PC-3 (cell line): ENCODE measurements at regions not wholly inside any gene's neighbourhood (a gene's known extent, or its start where the extent isn't known, plus 50 kb on each side); places are given as distances from the start of the nearest gene placed in this dataset.

Experiments used
- ATAC-seq: fragments of 200-7000 bp; cut with Tn5 transposase; 2 replicates; pipeline ENCODE4 v1.9.1; 2020; ENCODE audit warnings: mild to moderate bottlenecking, moderate library complexity
- BruUV-seq: library from RNA; stranded (reverse); fragments of 400-500 nt; replicated peaks from 2 replicates; lab custom pipeline; 2021; lab: Mats Ljungman, UMichigan
- CTCF ChIA-PET: fragments of 300-600 bp; sonication (Branson Sonifier 250); formaldehyde crosslinking; loops from one replicate; lab custom pipeline; 2022; ENCODE audit warnings: antibody characterized with exemption; lab: Charles Lee
- POLR2A ChIA-PET: fragments of 300-600 bp; sonication (Branson Sonifier 250); formaldehyde crosslinking; loops from one replicate; lab custom pipeline; 2022; ENCODE audit warnings: antibody characterized with exemption; ENCODE audit not compliant: unreplicated experiment; lab: Charles Lee
- DNase-seq: peaks from one replicate; pipeline ENCODE4 v3.0.0-alpha.2; 2015
- H2AFZ ChIP-seq: fragments of 300-600 bp; sonication (generic); 2 replicates; pipeline ENCODE4 v1.6.0; 2016; ENCODE audit warnings: antibody characterized with exemption, low read length
- H3F3A ChIP-seq: fragments of 300-600 bp; sonication (generic); one replicate; pipeline ENCODE4 v1.6.0; 2017; ENCODE audit warnings: antibody characterized with exemption, low read length, control low read depth, mild to moderate bottlenecking; ENCODE audit not compliant: unreplicated experiment
- H3K27ac ChIP-seq: fragments of 300-600 bp; sonication (generic); 2 replicates; pipeline ENCODE4 v1.5.1; 2016; ENCODE audit warnings: mild to moderate bottlenecking, low read length
- H3K27me3 ChIP-seq: fragments of 300-600 bp; sonication (generic); 2 replicates; pipeline ENCODE4 v1.6.1; 2016; ENCODE audit warnings: low read length, mixed read lengths
- H3K36me3 ChIP-seq: fragments of 300-600 bp; sonication (generic); 2 replicates; pipeline ENCODE4 v1.6.1; 2016; ENCODE audit warnings: low read depth, mixed run types, low read length, mixed read lengths
- H3K4me1 ChIP-seq: fragments of 300-600 bp; sonication (generic); 2 replicates; pipeline ENCODE4 v1.5.1; 2016; ENCODE audit warnings: low read length; ENCODE audit not compliant: insufficient read depth
- H3K4me2 ChIP-seq: fragments of 300-600 bp; sonication (generic); 2 replicates; pipeline ENCODE4 v1.6.0; 2016; ENCODE audit warnings: low read length
- H3K4me3 ChIP-seq: fragments of 300-600 bp; sonication (generic); 2 replicates; pipeline ENCODE4 v1.5.1; 2016; ENCODE audit warnings: mild to moderate bottlenecking, low read length, mixed read lengths
- H3K79me2 ChIP-seq: fragments of 300-600 bp; sonication (generic); 2 replicates; pipeline ENCODE4 v1.6.1; 2017; ENCODE audit warnings: low read length, mixed read lengths
- H3K9ac ChIP-seq: fragments of 300-600 bp; sonication (generic); 2 replicates; pipeline ENCODE4 v1.6.0; 2016; ENCODE audit warnings: mild to moderate bottlenecking, low read length
- H3K9me2 ChIP-seq: fragments of 300-600 bp; sonication (generic); replicated peaks from 2 replicates; pipeline ENCODE4 v1.6.1; 2016; ENCODE audit warnings: mixed run types, low read length, mixed read lengths
- H3K9me3 ChIP-seq: fragments of 300-600 bp; sonication (generic); 2 replicates; pipeline ENCODE4 v1.6.1; 2016; ENCODE audit warnings: low read length, mixed read lengths
- H4K20me1 ChIP-seq: fragments of 300-600 bp; sonication (generic); 2 replicates; pipeline ENCODE4 v1.6.1; 2016; ENCODE audit warnings: low read length, mixed read lengths
- EZH2 ChIP-seq: fragments of 300-600 bp; sonication (generic); IDR thresholded peaks from one replicate; pipeline ENCODE4 v1.6.1; 2017; ENCODE audit warnings: antibody characterized with exemption, mild to moderate bottlenecking, low read length; ENCODE audit not compliant: unreplicated experiment
- EZH2phosphoT487 ChIP-seq: fragments of 300-600 bp; sonication (generic); IDR thresholded peaks from 2 replicates; pipeline ENCODE4 v1.6.1; 2018; ENCODE audit warnings: mild to moderate bottlenecking, antibody characterized with exemption, low read length, borderline replicate concordance
- intact Hi-C: fragments of 100-400 bp; cut with micrococcal nuclease; formaldehyde crosslinking; loops from 2 replicates; pipeline ENCODE4 v1.9.0; 2023
- TF ChIP-seq, protein P1 (sequence below): fragments of 300-600 bp; sonication (generic); conservative IDR thresholded peaks from 2 replicates; pipeline ENCODE4 v1.5.1; 2017; ENCODE audit warnings: antibody characterized with exemption, low read depth, mild to moderate bottlenecking, low read length

DNA sequence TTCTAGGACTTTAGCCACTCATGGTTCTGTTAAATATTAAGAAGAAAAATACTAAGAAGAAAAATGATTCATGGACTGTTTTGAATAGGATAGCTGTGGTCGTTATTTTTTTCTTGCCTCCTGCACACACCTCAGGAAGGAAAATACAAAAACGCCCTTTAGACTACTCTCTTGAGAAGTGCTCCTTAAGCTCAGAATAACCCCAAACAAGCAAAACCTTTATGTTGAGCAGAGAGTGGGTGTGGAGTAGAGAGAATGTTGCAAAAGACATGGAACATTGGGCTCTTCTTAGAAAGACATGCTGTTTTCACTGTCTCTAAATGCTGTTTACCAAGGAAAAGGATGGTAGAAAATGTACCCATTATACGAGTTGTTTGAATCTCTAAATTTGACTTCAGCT lies 140.3 kb downstream of the LMNTD1 start:
- POLR2A ChIA-PET = no interaction called here
- no peaks in the 10 kb centered on the region for H3K4me1 ChIP-seq
- no peak overlapping the region for H3K4me2 ChIP-seq
- no peaks in the 10 kb centered on the region for H3F3A ChIP-seq
- no peak overlapping the region for H2AFZ ChIP-seq
- no peaks in the 10 kb centered on the region for H3K9me3 ChIP-seq
- intact Hi-C loops = no loop called here
- H3K9ac ChIP-seq = no peak overlapping the region
- H3K79me2 ChIP-seq = no peaks in the 10 kb centered on the region
- CTCF ChIA-PET = no interaction called here
- no TSS peak for BruUV-seq
- H4K20me1 ChIP-seq = no peaks in the 10 kb centered on the region
- H3K4me3 ChIP-seq = no peak overlapping the region
- no peak for DNase-seq
- ATAC-seq = no peak
- no peaks in the 10 kb centered on the region for H3K36me3 ChIP-seq
- H3K9me2 ChIP-seq = no peaks in the 10 kb centered on the region
- no peaks in the 10 kb centered on the region for H3K27me3 ChIP-seq
- TF ChIP-seq EZH2 (no peak), EZH2phosphoT487 (no peak)
- H3K27ac ChIP-seq = no peak overlapping the region

DNA sequence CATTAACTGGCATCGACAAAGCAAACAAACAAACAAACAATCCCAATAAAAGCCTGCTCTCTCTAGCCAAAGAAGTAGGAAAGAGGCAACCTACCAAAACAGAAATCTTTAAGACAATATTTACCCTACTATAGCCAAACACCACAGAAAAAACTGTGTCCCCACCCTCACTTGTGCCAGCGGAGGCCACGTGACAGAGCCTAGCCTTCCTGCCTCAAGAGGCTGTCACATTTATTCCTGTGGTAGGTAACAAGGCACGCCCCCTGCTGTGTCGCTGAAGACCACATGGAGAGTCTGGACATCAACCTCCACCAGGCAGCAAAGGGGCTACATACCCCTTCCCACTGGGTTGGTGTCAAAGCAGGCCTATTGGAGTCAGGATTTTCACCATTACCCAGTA lies 148.1 kb downstream of the LMNTD1 start:
- DNase-seq = no peak
- Histone ChIP-seq H3K9me3 (no peaks in the 10 kb centered on the region), H3K79me2 (no peaks in the 10 kb centered on the region), H3K27me3 (no peaks in the 10 kb centered on the region), H2AFZ (no peak overlapping the region), H3K4me1 (no peaks in the 10 kb centered on the region), H3K36me3 (no peaks in the 10 kb centered on the region), H3K27ac (no peak overlapping the region), H3K4me2 (no peak overlapping the region), H3K9ac (no peak overlapping the region), H3K4me3 (no peak overlapping the region), H4K20me1 (no peaks in the 10 kb centered on the region), H3F3A (no peaks in the 10 kb centered on the region), H3K9me2 (no peaks in the 10 kb centered on the region)
- ChIA-PET CTCF (no interaction called here), POLR2A (no interaction called here)
- ATAC-seq = no peak
- intact Hi-C loops = no loop called here
- no TSS peak for BruUV-seq
- no peak for TF ChIP-seq EZH2
- TF ChIP-seq, protein P1, sequence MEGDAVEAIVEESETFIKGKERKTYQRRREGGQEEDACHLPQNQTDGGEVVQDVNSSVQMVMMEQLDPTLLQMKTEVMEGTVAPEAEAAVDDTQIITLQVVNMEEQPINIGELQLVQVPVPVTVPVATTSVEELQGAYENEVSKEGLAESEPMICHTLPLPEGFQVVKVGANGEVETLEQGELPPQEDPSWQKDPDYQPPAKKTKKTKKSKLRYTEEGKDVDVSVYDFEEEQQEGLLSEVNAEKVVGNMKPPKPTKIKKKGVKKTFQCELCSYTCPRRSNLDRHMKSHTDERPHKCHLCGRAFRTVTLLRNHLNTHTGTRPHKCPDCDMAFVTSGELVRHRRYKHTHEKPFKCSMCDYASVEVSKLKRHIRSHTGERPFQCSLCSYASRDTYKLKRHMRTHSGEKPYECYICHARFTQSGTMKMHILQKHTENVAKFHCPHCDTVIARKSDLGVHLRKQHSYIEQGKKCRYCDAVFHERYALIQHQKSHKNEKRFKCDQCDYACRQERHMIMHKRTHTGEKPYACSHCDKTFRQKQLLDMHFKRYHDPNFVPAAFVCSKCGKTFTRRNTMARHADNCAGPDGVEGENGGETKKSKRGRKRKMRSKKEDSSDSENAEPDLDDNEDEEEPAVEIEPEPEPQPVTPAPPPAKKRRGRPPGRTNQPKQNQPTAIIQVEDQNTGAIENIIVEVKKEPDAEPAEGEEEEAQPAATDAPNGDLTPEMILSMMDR = no peak

DNA sequence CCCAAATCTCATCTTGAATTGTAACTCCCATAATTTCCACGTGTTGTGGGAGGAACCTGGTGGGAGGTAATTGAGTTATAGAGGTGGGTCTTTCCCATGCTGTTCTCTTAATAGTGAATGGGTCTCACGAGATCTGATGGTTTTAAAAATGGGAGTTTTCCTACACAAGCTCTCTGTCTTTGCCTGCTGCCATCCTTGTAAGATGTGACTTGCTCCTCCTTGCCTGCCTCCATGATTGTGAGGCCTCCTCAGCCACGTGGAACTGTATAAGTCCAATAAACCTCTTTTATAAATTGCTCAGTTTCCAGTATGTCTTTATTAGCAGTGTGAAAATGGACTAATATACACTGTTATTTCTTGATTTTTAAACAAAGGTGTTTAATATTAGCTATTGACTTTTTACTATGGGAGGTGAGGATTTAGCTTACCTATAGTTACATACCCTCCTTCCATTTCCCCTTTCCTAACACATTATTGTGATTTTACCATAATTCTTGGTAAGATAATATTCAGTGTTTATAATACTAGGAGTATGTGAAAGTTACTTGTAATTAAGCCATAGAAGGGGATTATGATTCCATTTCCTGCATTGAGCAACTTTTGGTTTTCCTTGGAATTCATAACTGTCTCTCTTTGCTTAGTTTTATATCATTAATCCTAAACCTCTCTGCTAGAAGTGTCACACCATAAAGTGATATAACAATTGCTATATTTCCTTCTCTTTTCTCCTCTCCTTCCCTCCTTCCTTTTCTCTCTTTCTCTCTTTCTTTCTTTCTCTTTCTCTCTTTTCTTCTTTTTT lies 151.0 kb upstream of the KRAS start:
- H3K36me3 ChIP-seq = no peaks in the 10 kb centered on the region
- no peaks in the 10 kb centered on the region for H3F3A ChIP-seq
- H3K4me2 ChIP-seq = no peak overlapping the region
- no peaks in the 10 kb centered on the region for H4K20me1 ChIP-seq
- no TSS peak for BruUV-seq
- no peaks in the 10 kb centered on the region for H3K9me3 ChIP-seq
- H3K4me1 ChIP-seq = no peaks in the 10 kb centered on the region
- no peak overlapping the region for H2AFZ ChIP-seq
- ChIA-PET POLR2A (no interaction called here), CTCF (no interaction called here)
- no peak overlapping the region for H3K4me3 ChIP-seq
- intact Hi-C loops = no loop called here
- no peak overlapping the region for H3K27ac ChIP-seq
- no peaks in the 10 kb centered on the region for H3K27me3 ChIP-seq
- TF ChIP-seq EZH2 (no peak), EZH2phosphoT487 (no peak)
- TF ChIP-seq, protein P1 = no peak
- DNase-seq (no peak), ATAC-seq (no peak)
- no peaks in the 10 kb centered on the region for H3K79me2 ChIP-seq
- H3K9ac ChIP-seq = no peak overlapping the region
- no peaks in the 10 kb centered on the region for H3K9me2 ChIP-seq
